ENCODE measurements at regions not wholly inside any gene's neighbourhood (a gene's known extent, or its start where the extent isn't known, plus 50 kb on each side); places are given as distances from the start of the nearest gene placed in this dataset.
A peak's percentile ranks its signal among the peaks of the same experiment; 100 is the strongest.
"Not testable (repeated sequence)": the region's sequence is repeated elsewhere in the genome, so short reads cannot be mapped to it uniquely, and the experiment has no call there.

DNA sequence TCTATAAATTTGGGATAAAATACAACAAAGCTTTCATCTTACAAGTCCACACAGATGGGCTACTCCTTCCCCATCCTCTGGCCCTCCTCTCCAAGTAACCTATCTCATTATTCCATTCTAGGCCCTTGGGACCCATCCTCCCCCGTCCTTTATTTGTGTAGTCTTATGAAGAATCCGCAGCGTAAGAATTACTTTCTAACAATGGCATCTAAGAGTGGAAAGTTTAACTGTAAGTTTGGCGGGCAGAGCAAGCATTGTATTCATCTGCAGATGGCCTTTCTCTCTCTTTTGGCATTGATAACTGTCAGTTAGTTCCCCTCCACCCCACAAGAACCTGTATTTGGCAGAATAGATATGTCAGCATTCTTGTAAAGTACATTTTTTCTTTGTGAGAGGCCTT lies 91.9 kb upstream of the TSPAN2 start:
- no peak for DNase-seq (ENCODE audit: low spot score)

DNA sequence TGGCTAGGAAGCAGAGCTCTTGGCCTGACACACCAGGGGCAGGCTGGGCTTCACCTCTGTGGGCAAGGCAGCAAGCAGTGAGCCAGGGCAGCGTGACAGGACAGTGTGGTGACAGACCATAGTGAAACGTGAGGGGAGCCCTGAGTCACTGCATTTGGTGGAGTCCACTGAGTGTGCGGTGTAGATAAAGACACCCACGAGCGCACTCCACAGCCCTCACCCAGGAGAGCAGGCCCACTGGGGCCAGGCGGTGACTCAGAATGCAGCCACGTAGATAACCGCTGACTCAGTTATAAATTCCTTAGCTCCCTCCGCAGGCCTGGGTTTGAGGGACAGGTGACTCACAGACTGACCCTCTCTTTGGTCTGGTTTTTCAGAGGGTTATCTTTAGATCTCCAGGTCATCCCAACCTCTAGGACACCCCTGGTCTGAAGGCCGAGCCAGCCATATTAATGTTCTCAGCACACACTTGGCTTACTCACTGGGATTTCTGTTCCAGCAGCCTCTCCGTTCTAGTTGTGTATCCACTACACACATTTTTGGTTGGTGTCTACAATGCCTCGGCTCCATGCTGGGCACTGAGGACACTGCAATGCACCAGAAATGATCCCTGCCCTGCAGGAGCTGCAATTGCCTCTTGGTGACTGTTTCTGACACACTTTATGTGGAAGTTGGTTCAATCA lies 90.2 kb upstream of the TSPAN2 start:
- DNase-seq (ENCODE audit: low spot score): peak; percentile 60

DNA sequence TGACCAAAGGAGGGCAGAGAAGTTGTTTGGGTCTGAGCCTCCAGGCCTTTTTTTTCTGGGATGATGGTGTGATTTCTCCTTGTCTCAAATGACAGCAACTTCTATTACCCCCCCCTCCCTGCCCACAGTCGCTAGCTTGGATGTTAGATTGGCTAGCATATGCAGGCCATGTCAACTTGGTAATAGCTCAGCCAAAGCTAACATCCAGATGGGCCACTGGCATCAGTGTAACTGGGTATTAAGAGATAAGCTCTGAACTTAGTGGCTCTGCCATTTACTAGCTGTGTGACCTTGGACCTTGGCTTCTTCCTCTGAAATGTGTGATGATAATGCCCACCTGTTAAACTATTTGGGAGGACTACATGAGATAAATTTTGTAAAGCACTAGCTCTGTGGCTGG lies 86.9 kb upstream of the TSPAN2 start:
- no peak for DNase-seq (ENCODE audit: low spot score)

DNA sequence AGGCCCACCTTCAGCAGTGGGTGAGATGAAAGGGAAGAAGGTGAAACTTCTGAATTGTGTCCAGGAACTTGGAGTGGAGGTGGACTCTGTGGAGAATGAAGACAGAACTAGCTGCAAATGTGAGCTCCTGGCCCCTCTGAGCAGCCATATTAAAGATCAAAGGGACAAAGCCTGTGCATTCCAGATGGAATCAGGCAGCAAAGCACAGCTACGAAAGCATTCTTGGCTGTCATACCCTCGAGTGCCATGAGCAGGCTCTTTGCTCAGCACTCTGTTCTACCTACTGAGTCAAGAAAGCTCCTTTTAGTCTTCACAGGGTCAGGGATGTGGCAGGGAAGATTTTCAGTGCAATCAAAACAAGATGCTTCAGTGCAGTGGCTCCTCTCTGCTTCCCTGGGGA lies 86.3 kb upstream of the TSPAN2 start:
- DNase-seq (ENCODE audit: low spot score): no peak

DNA sequence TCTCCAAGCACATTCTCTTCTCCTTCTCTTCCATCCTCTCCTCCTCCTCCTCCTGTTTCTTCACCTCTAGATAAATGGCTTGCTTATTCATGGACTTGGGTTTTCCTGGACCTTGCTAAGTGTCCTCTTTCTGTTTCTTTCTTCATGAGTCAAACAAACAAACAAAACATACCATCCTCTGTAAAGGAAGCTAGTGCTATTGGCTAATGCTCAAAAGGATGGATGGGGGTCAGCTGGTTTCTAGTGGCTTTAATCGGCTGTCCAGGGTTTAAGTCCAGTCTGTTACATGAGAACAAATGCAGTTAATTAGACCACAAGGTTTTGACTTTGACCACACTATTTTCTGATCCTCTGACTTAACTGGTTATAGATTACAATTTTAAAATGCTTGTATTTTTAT lies 83.8 kb upstream of the TSPAN2 start:
- no peak for DNase-seq (ENCODE audit: low spot score)

DNA sequence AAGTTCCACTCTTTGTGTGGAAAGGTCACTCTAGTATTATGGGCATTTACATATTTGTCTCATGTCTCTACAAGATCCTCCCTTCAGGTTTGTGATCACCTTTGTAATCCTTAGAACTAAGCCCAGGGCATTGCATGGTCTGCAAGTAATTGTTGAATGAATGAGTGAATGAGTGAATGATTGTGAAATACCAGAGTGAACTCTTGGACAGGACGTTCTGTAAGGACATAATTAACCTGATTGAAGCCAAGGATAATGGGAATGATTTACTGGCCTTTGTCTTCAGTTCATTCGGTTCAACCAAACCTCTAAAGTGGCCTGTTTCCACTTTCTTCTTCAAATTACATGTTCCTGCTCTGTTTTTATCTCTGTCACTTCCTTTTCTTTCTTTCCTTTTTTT lies 83.0 kb upstream of the TSPAN2 start:
- DNase-seq (ENCODE audit: low spot score): no peak

DNA sequence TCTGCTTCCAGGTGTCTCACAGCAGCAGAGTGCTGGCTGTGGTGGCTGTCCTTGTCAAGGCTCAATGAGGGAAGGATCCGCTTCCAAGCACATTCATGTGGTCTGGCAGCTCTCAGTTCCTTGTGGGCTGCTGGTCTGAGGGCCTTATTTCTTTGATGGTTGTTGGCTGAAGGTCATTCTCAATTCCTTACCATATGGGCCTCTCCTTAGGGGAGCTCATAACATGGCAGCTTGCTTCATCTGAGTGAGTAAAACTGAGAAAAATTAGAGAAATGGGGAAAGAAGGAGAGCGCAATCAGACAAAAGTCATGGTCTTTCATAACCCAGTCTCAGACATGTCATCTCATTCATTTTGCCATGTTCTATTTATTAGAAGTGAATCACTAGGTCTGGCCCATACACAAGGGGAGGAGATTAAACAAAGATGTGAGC lies 81.7 kb upstream of the TSPAN2 start:
- no peak for DNase-seq (ENCODE audit: low spot score)

DNA sequence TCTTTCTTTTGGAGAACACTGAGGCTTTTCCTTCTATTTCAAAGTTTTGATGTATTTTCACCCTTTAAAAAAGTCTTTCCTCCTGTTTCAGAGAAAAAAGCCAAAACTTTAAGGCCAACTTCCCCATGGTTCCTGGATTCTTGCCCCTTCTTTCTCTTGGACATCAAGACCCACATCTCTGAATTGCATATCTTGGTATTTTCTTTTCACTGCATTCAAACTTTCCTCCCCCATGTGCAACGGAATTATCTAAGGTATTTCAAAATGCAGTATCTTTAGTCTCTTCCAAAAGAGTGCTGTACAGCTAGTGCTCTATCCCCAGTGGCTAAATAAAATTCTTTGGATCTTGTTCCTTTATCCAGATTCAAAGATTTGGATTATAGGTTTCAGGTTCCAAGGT lies 81.1 kb upstream of the TSPAN2 start:
- DNase-seq (ENCODE audit: low spot score): no peak

DNA sequence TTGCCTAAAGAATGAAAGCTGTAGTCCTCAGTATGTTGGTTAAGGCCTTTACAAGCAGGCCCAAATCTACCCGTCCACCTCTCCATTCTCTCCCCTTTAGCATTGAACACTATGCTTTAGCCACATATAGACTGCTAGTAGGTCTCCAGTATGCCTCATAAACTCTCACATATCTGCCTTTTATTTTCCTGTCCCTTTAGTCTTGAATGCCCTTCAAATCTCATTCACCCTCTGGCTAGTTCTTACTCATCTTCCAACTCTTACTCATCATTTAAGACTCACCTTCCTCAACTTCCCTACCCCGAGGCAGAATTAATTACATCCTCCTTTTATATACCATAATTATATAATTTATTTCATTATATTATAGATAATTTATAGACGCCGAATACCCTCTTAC lies 78.7 kb upstream of the TSPAN2 start:
- DNase-seq (ENCODE audit: low spot score): no peak

DNA sequence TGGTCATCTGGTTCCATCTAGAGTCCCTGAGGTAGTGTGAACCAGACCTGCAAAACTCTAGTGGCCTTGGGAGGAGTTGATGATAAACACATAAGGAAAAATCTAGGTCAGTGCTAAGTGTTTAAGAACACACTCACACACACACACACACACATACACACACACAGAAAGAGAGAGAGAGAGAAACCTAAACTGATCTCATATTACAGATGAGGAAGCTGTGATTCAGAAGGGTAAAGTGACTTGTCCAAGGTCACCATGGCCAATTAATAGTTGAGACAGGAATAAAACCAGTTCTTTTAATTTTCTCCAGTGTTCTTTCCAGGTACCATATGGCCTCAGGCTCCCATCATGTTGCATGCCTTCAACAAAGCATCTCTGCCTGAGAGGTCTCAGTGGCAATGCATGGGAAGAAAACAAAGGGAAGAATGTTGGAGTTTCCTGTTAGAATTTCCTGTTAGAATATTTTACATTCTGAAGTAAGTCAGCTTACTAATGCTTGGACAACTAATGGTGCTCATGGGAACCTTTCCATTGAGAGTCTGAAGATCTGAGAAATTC lies 77.3 kb upstream of the TSPAN2 start:
- DNase-seq (ENCODE audit: low spot score): no peak

DNA sequence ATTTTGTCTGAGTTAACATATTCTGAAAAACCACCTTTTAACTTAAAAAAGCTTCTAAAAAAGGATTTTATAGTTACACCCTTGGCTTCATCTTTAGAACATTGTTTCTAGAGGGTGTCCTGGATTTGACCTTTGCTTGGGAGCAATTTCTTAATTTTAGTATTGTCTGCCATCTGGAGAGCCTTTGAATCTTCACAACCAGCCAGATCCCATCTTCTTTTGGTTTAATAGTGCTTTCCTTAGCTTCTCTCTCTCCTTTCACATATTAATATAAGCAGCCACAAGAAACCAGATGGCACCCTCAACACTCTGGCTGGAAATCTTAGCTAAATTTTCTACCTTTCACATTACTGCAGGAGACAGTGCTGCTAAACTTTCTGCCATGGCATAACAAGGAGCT lies 76.5 kb upstream of the TSPAN2 start:
- no peak for DNase-seq (ENCODE audit: low spot score)

DNA sequence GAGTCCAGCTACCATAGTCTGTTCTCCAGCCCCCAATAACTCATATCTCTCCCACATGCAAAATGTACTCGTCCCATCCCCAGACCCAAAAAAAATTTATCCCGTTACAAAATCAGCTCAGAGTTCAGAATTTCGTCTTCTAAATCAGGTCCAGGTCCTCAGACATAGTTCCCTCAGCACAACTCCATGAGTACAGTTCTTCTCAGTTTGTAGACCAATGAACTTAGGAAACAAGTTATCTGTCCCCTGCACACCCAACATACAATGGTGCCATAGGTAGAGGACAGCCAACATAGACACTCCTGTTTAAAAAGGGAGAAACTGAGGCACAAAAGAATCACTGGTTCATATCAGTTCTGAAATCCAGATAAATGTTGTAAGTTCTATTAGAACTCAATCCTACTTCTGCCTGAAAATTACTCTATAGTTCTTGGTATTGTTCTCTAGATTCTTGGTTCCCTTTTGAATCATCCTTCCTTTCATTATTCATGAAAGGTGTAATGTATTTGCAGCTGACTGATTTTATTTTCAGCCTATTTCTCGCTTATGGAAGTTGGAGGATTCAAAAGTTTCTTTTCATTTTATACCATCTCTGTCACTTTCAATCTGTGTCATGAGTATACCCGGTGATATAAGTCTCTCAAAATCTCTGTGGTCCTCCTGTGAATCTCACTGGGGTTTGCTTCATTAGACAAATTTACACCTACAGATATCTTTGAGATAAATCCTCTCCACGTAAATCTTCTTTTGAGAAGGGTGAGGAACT lies 75.8 kb upstream of the TSPAN2 start:
- no peak for DNase-seq (ENCODE audit: low spot score)

DNA sequence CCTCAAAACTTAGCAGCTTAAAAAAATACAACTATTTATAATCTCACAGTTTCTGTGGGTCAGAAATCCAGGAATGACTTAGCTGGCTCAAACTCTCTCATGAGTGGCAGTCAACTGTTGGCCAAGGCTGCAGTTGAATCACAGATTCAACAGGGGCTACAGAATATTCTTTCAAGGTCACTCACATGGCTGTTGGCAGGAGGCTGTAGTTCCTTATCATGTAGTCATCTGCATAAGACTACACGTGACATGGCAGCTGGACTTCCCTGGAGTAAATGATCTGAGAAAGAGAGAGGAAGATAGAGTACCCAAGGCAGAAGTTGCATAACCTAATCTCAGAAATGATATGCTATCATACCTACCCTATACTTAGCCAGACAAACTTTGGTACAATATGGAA lies 75.2 kb upstream of the TSPAN2 start:
- DNase-seq (ENCODE audit: low spot score): no peak

DNA sequence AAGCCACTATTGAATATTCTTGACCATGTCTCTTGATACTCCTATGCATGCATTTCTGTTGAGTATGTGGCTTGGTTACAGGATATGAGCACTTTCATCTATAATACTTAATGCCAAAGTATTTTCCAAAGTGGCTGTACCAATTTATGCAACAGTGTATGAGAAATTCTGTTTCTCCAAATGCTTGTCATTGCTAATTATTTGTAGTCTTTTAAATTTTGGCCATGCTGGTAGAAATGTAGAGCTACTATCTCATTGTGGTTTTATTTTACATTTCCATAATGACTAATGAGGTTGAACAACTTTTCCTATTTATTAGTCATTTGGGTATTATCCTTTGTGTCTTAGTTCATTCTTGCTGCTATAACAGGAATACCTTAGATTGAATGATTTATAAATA lies 71.4 kb upstream of the TSPAN2 start:
- DNase-seq (ENCODE audit: low spot score): no peak

DNA sequence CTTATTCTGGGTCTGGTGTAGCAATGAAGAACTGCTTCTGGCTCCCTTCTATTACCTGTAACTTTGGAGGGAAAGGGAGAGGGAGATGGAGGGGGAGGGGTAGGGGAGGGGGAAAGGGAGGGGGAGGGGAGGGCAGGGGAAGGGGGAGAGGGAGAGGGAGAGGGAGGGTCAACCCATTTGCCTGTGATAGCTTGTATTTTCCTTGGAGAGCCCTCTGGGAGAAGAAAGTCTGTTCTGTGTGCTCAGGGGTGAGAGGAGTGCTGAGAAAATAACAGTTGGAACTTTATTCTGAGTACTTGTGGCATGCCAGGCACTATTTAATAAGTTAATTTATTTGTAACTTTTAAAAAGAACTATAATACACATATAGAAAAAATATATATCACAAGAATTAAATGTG lies 70.7 kb upstream of the TSPAN2 start:
- no peak for DNase-seq (ENCODE audit: low spot score)

DNA sequence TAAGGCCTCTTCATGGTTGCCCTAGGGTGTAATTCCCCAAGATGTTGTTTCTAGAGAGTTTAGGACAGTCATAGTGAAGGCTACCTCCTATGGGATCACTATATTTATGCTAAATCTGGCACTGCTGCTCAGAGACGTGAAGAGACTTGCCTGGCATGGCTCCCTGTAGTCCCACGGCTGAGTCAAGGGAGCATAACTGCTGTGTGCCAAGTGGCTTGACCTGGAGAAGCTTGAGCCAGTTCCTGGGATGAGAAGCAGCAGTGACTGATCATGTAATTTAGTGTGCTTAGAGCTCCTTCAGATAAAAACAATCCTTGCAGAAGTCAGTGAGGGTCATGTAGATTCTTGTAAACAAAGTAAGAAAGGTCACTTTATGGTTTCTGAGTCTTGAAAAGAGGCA lies 68.9 kb upstream of the TSPAN2 start:
- no peak for DNase-seq (ENCODE audit: low spot score)

DNA sequence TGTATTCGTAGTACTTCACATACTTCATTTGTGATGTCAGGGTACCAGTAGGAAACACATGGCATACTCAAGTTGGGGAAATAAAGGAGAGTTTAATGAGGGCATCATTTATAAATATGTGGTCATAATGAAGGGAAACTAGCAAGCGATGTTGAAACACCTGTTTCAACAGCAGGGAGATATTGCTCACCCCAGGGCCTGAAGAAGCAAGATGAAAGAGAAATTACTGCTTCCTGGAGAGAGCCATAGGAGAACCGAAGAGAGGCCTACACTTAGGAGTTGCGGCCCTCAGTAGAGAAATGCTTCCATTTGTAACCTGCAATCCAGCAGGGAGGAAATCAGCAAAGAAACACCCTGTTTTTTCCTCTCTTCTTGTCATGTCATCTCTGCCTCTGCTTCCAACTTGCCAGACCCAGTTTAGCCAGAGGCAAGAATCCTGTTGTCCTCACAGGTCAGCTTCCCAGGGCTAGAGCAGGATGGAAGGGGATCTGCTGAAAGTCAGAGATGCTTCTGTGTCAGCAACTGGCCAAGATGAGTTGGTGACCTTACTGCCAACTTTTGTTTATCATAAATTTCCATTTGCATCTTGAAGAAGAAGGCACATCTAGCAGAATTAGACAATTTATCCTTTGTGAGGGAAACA lies 67.6 kb upstream of the TSPAN2 start:
- DNase-seq (ENCODE audit: low spot score): no peak

DNA sequence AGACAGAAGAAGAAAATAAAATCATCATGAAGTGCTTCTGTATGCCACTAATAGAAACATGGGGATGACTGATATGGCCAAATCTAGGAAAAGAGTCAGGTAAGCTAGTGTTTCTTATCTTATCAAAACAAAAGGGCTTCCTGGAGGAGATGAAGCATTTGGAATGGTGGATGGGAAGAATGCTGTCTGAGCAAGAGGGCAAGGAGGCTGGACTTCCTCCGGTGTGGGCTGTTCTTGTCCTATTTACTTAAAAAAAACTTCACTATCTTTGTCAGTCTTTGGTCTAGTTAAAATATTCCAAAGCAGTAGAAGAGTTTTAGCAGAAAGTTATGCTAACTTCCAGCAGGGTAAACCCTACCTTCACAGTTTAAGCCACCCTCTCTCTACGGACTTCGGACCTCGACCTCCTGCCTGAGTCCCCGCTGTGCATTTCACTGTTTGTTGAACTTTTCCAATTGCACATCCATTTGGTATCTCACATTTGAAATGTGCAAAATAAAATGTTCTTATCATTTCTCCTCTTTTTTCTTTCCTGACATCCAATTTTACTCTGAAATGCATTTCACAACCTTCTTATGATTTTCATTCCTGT lies 64.8 kb upstream of the TSPAN2 start:
- no peak for DNase-seq (ENCODE audit: low spot score)

DNA sequence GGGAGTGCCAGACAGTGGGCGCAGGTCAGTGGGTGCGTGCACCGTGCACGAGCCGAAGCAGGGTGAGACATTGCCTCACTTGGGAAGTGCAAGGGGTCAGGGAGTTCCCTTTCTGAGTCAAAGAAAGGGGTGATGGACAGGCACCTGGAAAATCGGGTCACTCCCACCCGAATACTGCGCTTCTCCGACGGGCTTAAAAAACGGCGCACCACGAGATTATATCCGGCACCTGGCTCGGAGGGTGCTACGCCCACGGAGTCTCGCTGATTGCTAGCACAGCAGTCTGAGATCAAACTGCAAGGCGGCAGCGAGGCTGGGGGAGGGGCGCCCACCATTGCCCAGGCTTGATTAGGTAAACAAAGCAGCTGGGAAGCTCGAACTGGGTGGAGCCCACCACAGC lies 58.6 kb upstream of the TSPAN2 start:
- not testable (repeated sequence) for DNase-seq (ENCODE audit: low spot score)

DNA sequence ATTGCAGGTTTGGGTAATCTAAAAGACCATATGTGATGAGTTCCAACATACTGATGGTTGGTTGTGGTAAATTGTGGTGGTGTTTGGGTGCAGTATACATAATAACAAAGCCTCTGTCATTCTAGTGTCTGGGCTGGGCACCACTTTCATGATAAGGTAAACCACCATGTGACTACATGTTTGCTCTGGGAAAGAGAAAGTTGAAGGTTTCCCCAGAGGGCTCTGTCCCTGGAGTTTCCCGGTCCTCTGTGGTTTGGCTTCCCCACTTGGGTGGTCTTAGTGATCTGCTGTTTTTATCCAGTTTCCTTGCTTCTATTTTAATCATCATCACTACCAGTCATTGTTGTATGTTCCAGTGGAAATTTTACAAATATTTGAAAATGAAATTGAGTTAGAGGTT lies 55.9 kb upstream of the TSPAN2 start:
- no peak for DNase-seq (ENCODE audit: low spot score)

DNA sequence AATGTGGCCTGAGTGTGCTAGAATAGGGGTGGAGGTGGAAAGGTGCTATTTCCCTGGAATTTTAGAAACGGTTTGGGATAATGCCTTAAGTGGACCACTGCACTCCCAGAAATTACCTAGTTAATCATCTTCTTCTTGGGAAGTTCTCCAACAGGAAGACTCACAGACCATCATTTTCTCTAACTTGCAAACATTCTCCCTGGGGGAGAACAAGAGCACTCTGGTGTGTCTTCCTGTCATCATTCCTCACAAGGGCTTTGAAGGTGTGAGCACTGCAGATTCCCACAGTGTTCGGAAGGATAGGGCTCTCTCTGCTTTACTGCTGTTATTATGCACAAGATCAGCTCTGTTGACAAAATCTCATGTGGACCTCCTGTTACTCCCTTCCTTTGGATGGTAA lies 54.9 kb upstream of the TSPAN2 start:
- no peak for DNase-seq (ENCODE audit: low spot score)

DNA sequence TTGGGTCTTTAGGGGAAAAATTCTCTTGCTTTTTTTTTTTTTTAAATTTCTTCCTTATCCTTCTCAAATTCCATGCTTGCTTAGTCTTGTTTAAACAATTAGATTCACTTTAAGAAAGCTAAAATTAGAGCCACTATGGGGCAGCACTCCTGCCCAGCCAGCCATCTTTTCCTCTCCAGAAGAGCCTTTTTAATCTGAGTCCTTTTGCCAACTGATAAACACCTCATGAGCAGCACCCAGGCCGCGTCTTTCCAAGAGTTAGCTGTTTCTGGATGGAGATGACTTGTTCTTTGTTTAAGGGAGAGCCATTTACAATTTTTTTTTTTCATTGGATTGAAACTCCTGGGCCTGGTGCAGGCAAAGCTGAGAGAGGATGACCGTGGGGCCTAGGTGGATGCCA lies 53.3 kb upstream of the TSPAN2 start:
- DNase-seq (ENCODE audit: low spot score): no peak

DNA sequence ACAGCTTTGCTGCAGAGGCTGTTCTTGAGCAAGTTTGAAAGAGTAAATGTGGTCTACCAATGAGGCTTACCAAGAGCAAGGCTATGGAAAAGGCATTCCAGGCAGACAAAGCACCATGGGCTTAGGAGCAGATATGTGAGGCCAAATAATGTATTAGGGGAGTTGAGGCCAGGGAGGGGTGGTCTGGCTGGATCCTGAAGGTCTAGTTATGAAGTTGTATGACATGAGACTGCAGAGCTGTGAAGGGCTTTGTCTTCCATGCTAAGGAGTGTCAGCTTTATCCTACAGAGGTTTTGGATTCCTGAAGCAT lies 51.8 kb upstream of the TSPAN2 start:
- DNase-seq (ENCODE audit: low spot score): no peak

All from LoVo (cell line).